Fibroblast of villous mesenchyme (primary cell): ENCODE measurements at regions not wholly inside any gene's neighbourhood (a gene's known extent, or its start where the extent isn't known, plus 50 kb on each side); places are given as distances from the start of the nearest gene placed in this dataset.

Experiments used
- DNase-seq: peaks from one replicate; pipeline ENCODE4 v3.0.0-alpha.2; 2010; ENCODE audit warnings: low read depth
- H3K4me3 ChIP-seq: 2 replicates; pipeline ENCODE4 v1.5.1; 2011; ENCODE audit warnings: low read depth, mild to moderate bottlenecking, low read length
- CTCF ChIP-seq: IDR thresholded peaks from 2 replicates; pipeline ENCODE4 v1.5.1; 2012; ENCODE audit warnings: low read depth, mild to moderate bottlenecking, low read length; ENCODE audit not compliant: insufficient read depth

DNA sequence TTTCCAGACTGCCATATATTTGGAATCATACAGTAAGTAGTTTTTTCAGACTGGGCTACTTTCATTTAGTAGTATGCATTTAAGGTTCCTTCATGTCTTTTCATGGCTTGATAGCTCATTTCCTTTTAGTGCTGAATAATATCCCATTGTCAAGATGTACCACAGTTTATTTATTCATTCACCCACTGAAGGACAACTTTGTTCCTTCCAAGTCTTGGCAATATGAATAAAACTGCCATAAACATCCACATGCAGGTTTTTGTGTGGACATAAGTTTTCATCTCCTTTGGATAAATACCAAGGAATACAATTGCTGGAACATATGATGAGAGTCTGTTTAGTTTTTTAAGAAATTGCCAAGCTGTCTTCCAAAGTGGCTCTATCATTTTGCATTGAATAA lies 366.4 kb upstream of the NFIA start:
- TF ChIP-seq CTCF = no peak
- no peak for DNase-seq
- no peak overlapping the region for H3K4me3 ChIP-seq

DNA sequence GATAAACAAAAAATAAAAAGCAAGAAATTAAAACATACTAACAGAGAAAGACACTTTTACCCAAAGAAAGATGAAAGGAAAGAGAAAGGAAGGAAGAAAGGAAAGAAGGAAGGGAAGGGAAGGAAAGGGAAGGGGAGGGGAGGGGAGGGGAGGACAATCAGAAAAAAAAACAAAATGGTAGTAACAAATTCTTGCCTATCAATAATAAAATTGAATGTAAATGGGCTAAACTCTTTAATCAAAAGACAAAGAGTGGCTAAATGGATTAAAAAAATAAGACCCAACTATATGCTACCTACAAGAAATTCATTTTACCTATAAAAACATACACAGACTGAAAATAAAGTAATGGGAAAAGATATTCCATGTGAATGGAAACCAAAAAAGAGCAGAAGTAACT lies 372.9 kb upstream of the NFIA start:
- DNase-seq = no peak
- H3K4me3 ChIP-seq = no peak overlapping the region
- TF ChIP-seq CTCF = no peak

DNA sequence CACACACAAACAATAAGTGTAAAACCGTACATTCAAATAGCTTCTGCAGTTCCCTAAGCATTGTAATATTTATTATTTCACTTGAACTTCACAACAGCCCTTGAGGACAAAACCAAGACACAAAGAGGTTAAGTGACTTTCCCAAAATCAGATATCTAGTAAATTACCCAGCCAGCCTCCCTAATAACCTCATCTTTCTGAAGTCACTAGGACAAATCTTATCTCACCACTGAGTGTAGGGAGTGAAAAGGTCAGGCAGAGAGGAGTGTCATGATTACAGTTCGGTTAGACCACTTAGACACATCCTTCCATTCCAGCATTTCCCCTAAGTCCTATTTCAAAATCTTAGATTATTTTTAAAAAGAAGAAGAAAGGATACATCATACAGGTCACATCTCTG lies 377.3 kb upstream of the NFIA start:
- no peak for TF ChIP-seq CTCF
- H3K4me3 ChIP-seq = no peak overlapping the region
- no peak for DNase-seq

GRCh38 chr1:60703155-60703554 lies 379.2 kb upstream of the NFIA start:
- DNase-seq = no peak
- no peak for TF ChIP-seq CTCF
- no peak overlapping the region for H3K4me3 ChIP-seq

- TF ChIP-seq CTCF = no peak
- no peak overlapping the region for H3K4me3 ChIP-seq
- no peak for DNase-seq
Observed at GRCh38 chr1:60699325-60699724, 383.0 kb upstream of the NFIA start.

DNA sequence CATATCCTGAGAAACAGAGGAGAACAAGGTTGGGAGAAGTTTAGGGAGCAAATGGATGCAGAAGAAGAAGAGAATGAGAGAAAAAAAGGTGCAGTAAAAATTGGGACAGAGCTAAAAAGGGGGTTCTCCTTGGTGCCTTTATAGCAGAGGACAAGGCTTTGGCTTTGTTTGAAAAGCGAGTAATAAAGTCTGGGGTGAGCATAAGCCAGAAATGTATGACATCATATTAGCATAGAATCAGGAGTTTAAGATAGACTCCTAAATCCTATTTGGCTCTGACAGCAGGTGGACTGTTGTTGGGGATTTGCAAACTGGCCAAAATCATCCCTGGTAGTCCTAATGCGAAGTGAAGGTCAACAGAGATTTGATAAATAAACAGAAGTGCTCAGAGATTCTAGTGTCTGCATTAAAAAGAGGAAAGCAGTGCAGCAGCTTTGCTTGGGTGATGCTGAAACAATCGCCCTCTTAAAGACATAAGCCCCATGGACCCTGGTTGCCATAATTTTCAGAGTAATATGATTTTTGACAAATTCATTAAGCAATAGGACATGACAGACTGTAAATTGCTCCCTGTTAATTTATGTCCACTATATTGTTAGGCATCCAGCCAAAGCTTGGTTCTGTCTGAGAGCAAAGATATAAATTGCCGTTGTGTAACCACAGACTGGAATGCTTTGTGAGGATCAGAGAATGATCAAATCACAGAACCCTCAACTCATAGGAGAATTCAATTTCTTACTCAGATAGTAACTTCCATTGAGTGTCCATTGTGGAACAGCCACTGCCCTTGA lies 385.0 kb upstream of the NFIA start:
- H3K4me3 ChIP-seq = no peak overlapping the region
- no peak for TF ChIP-seq CTCF
- no peak for DNase-seq

DNA sequence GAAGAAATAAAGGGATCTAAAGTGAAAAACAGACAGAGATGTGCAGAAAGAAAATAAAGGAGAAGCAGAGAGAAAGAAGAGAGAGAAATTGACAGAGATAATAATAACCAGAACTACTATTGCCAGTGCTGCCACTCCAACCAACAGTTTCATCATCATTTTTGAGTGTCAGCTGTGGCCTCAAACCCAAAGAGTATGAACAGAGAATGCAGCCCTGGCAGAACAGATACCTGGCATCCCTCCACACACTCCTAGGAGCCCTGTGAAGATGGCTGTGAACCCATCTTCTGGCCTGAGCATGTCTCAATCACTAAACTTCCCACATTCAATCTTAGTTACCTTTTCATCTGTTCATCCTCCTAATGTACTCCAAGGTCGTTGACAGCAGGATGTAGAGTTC lies 385.8 kb upstream of the NFIA start:
- TF ChIP-seq CTCF = no peak
- no peak for DNase-seq
- no peak overlapping the region for H3K4me3 ChIP-seq
